ENCODE measurements at regions not wholly inside any gene's neighbourhood (a gene's known extent, or its start where the extent isn't known, plus 50 kb on each side); places are given as distances from the start of the nearest gene placed in this dataset.

DNA sequence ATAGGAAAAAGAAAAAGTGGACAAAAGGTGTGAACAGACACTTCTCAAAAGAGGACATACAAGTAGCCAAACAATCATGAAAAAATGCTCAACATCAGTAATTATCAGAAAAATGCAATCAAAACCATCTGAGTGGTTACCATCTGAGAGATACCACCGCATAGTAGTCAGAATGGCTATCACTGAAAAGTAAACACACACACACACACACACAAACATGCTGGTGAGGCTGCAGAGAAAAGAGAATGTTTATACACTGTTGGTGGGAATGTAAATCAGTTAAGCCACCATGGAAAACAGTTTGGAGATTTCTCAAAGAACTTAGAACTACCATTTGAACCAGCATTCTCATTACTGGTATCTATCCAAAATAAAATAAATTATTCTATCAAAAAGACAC is 145.7 kb downstream of the CYP26A1 start:
- TF ChIP-seq, protein P1, sequence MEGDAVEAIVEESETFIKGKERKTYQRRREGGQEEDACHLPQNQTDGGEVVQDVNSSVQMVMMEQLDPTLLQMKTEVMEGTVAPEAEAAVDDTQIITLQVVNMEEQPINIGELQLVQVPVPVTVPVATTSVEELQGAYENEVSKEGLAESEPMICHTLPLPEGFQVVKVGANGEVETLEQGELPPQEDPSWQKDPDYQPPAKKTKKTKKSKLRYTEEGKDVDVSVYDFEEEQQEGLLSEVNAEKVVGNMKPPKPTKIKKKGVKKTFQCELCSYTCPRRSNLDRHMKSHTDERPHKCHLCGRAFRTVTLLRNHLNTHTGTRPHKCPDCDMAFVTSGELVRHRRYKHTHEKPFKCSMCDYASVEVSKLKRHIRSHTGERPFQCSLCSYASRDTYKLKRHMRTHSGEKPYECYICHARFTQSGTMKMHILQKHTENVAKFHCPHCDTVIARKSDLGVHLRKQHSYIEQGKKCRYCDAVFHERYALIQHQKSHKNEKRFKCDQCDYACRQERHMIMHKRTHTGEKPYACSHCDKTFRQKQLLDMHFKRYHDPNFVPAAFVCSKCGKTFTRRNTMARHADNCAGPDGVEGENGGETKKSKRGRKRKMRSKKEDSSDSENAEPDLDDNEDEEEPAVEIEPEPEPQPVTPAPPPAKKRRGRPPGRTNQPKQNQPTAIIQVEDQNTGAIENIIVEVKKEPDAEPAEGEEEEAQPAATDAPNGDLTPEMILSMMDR (conservative IDR thresholded peaks at IDR 0.05; ENCODE audit: low read depth, low read length), result no peak
- DNase-seq (ENCODE audit: low read depth), result no peak
- no peak overlapping the region for H3K4me3 ChIP-seq (ENCODE audit: low read depth, low read length)

DNA sequence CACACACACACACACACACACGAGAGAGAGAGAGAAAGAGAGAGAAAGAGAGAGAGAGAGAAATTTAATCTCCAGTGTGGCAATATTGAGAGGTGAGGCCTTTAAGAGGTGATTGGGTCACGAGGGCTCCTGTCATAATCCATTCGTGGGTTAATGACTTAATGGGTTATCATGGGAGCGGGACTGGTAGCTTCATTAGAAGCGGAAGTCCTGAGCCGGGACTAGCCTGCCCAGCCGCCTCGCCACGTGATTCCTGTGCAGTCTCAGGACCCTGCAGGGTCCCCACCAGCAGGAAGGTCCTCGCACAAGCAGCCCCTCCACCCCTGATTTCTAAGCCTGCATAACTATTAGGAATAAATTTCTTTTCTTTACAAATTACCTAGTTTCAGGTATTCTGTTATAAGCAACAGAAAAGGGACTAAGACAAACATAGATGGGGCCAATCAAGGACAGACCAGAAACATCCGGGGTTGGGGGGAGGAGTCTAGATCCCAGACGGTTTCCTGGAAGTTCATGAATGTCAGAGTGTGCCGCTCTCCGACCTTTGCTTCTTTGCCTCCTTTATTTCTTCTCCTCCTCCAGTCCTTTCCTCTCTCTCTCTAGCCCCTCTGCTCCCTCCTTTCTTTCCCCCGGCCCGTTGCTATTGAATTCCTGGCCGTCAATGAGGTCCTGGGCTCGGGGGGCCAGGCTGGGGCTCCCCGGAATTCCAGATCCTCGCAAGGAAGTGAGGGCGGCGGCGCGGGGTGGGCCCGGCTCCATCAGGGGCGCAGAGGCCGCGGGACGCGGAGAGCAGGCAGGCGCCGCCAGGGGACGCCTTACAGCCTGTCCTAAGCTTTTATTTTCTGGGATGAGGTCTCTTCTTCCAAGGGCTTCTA is 146.8 kb downstream of the CYP26A1 start:
- no peak for DNase-seq (ENCODE audit: low read depth)
- TF ChIP-seq, protein P1 (conservative IDR thresholded peaks at IDR 0.05; ENCODE audit: low read depth, low read length), result no peak
- H3K4me3 ChIP-seq (ENCODE audit: low read depth, low read length), result no peak overlapping the region

DNA sequence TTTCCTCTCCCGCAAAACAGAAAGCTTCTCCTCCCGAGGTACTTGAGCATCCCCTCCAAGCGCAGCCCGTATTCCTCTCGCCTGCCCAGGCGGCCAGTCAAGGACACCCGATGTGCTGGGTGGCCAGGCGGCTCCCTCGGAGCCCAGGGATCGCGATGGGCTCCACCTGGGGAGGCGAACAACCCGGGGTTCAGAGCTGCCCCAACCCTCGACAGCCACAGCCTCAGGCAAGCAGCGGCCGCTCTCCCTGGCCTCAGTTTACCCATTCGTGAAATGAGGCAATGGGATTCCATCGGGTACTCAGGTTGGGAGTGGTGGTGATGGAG is 147.4 kb downstream of the CYP26A1 start:
- H3K4me3 ChIP-seq (ENCODE audit: low read depth, low read length), result no peak overlapping the region
- TF ChIP-seq, protein P1 (conservative IDR thresholded peaks at IDR 0.05; ENCODE audit: low read depth, low read length), result no peak
- no peak for DNase-seq (ENCODE audit: low read depth)

DNA sequence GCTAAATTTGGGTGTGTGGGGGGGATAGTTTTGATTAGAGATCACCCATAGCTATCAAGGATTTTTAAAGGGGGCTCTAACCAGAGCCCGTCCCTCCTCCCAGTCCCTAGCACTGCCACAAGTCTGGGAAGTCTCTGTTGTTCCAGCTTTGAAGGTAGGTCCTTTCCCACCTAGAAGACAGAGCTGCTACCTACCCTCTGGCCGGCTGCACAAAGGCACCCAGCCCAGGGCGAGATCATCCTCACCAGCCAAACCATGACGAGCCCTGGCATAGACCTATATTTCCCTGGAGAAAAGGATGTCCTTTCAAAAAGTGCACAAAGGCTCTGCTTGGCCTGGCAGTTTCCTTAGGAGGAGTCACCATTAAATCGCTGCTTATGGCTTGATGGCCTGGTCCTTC is 147.8 kb downstream of the CYP26A1 start:
- H3K4me3 ChIP-seq (ENCODE audit: low read depth, low read length), result no peak overlapping the region
- no peak for DNase-seq (ENCODE audit: low read depth)
- TF ChIP-seq, protein P1 (conservative IDR thresholded peaks at IDR 0.05; ENCODE audit: low read depth, low read length), result no peak

DNA sequence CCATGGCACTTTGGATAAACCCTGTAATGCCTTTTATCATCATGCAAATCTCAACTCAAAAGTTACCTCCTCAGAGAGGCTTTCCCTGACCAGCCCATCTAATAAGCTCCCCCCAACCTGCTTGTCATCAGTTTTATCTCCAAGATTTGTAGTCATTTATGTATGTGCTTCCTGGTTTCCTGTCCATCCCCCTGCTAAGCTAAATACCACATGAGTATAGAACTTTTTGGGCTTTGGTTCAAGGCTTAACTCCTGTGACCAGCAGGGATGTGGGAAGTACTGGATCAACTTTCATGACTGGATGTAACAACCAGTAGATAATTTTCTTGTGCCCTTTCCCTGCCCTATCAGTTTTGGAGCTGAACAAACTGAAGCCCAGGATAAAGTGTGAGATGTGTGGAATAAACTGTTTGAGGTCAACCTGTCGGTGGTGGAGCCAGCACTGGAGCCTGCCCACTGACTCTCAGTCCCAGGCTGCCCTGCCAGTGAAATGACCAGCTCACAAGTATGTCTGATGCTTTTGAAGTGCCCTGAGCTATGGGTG is 148.6 kb downstream of the CYP26A1 start:
- TF ChIP-seq, protein P1 (conservative IDR thresholded peaks at IDR 0.05; ENCODE audit: low read depth, low read length), result no peak
- no peak overlapping the region for H3K4me3 ChIP-seq (ENCODE audit: low read depth, low read length)
- no peak for DNase-seq (ENCODE audit: low read depth)

DNA sequence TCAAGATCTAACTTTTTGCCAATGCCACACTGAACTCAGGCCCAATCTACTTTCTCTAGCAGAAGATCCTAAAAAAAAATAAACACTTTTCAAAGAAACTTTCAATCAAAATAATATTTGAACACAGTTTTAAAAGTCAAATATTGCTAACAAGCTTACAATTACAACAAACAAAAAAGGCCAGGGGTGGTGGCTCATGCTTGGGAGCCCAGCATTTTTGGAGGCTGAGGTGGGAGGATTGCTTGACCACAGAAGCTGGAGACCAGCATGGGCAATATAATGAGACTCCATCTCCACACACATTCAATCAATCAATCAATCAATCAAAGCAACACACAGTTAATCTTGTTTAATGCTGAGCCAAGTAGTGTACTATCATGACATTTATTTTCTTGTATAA is 149.2 kb downstream of the CYP26A1 start:
- no peak for DNase-seq (ENCODE audit: low read depth)
- TF ChIP-seq, protein P1 (conservative IDR thresholded peaks at IDR 0.05; ENCODE audit: low read depth, low read length), result no peak
- no peak overlapping the region for H3K4me3 ChIP-seq (ENCODE audit: low read depth, low read length)

DNA sequence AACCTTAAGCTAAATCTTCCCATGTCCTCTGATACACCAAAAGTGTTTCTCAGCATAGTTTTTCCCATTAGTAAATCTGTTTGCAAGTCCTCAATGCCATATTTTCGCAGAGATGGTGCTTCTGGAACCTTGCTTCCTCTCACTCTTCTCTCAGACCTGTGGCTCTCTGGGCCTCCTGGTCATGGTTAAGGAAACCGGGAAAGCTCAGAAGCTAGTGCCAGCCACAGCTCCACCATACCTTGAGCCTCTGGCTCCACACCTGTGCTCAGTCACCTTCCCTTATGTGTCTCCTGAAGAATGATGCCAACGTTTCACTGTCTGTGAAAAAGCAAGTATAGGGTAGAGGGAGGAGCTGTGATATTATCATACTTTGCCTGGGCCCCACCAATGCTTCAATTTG is 149.6 kb downstream of the CYP26A1 start:
- DNase-seq (ENCODE audit: low read depth), result no peak
- H3K4me3 ChIP-seq (ENCODE audit: low read depth, low read length), result no peak overlapping the region
- TF ChIP-seq, protein P1 (conservative IDR thresholded peaks at IDR 0.05; ENCODE audit: low read depth, low read length), result no peak

All from epithelial cell of proximal tubule (primary cell).